Endothelial cell of umbilical vein (primary cell): ENCODE measurements at regions not wholly inside any gene's neighbourhood (a gene's known extent, or its start where the extent isn't known, plus 50 kb on each side); places are given as distances from the start of the nearest gene placed in this dataset.

ENCODE experiments used
- BruUV-seq: library from RNA; stranded (reverse); fragments of 400-500 nt; replicated peaks from 2 replicates; lab custom pipeline; 2021; lab: Mats Ljungman, UMichigan
- CTCF ChIA-PET: fragments of 300-600, 350-600 bp; sonication (Branson Sonifier 250); formaldehyde crosslinking; loops from one replicate; lab custom pipeline; 2021; ENCODE audit warnings: antibody characterized with exemption, inconsistent platforms; lab: Charles Lee
- POLR2A ChIA-PET: fragments of 300-600, 350-600 bp; sonication (Branson Sonifier 250); formaldehyde crosslinking; loops from one replicate; lab custom pipeline; 2021; ENCODE audit warnings: antibody characterized with exemption, inconsistent platforms; lab: Charles Lee
- DNase-seq: peaks from one replicate; pipeline ENCODE4 v3.0.0-alpha.2; 2011; ENCODE audit warnings: low read depth, low spot score
- FAIRE-seq: peaks from 2 replicates; lab custom pipeline; 2011; peaks lifted over from hg19 to GRCh38; lab: Jason Lieb, UNC
- H2AFZ ChIP-seq: 2 replicates; pipeline ENCODE4 v1.6.0; 2012; ENCODE audit warnings: low read depth, low read length, control low read depth, inconsistent platforms
- H3K27ac ChIP-seq: 2 replicates; pipeline ENCODE4 v1.5.1; 2011; ENCODE audit warnings: low read depth, mild to moderate bottlenecking, control low read depth, low read length, moderate library complexity; ENCODE audit not compliant: insufficient read depth
- H3K27me3 ChIP-seq, 2 experiments: 2 replicates each; pipeline versions ENCODE4 v1.6.0 to v1.6.1; 2011; ENCODE audit warnings: low read length in 2 of 2, mixed read lengths in 1 of 2; ENCODE audit not compliant: control insufficient read depth in 2 of 2, insufficient read depth in 2 of 2
- H3K36me3 ChIP-seq, 2 experiments: 2 replicates in 1 of 2; 3 replicates in 1 of 2; pipeline ENCODE4 v1.5.1; 2011; ENCODE audit warnings: low read length in 2 of 2, mild to moderate bottlenecking in 1 of 2, moderate library complexity in 1 of 2; ENCODE audit not compliant: control insufficient read depth in 2 of 2, insufficient read depth in 2 of 2; ENCODE audit errors: extremely low read depth in 1 of 2
- H3K4me1 ChIP-seq: 3 replicates; pipeline ENCODE4 v1.5.1; 2011; ENCODE audit warnings: mild to moderate bottlenecking, low read length; ENCODE audit not compliant: control insufficient read depth, insufficient read depth; ENCODE audit errors: extremely low read depth
- H3K4me2 ChIP-seq: 2 replicates; pipeline ENCODE4 v1.6.1; 2011; ENCODE audit warnings: low read length, control low read depth, mixed read lengths; ENCODE audit not compliant: insufficient read depth
- H3K4me3 ChIP-seq, 3 experiments: fragments of 200-600 bp in 1 of 3; sonication (generic), shearing (Covaris generic) in 1 of 3; replicated peaks in 1 of 3; 2 replicates each; pipeline ENCODE4 v1.5.1; 2011 to 2016; ENCODE audit warnings: control low read depth in 3 of 3, low read length in 3 of 3, mild to moderate bottlenecking in 2 of 3, inconsistent platforms in 1 of 3, low read depth in 1 of 3, moderate library complexity in 1 of 3; ENCODE audit not compliant: insufficient read depth in 1 of 3
- H3K79me2 ChIP-seq: 2 replicates; pipeline ENCODE4 v1.6.0; 2012; ENCODE audit warnings: low read length, inconsistent platforms; ENCODE audit not compliant: control insufficient read depth, insufficient read depth
- H3K9ac ChIP-seq: replicated peaks from 2 replicates; pipeline ENCODE3; 2011; ENCODE audit warnings: low read length, control low read depth; ENCODE audit not compliant: insufficient read depth; ENCODE audit errors: extremely low read depth
- H3K9me1 ChIP-seq: replicated peaks from 3 replicates; pipeline ENCODE4 v1.6.0; 2011; ENCODE audit warnings: mild to moderate bottlenecking, low read length; ENCODE audit not compliant: control insufficient read depth, insufficient read depth; ENCODE audit errors: extremely low read depth
- H3K9me3 ChIP-seq: replicated peaks from 2 replicates; pipeline ENCODE4 v1.5.1; 2012; ENCODE audit warnings: low read length, inconsistent platforms; ENCODE audit not compliant: control insufficient read depth, insufficient read depth
- H4K20me1 ChIP-seq: replicated peaks from 2 replicates; pipeline ENCODE3; 2011; ENCODE audit warnings: mild to moderate bottlenecking, low read length; ENCODE audit not compliant: control insufficient read depth, insufficient read depth; ENCODE audit errors: extremely low read depth
- EZH2 ChIP-seq: IDR thresholded peaks from 2 replicates; pipeline ENCODE4 v1.6.1; 2012; ENCODE audit warnings: borderline replicate concordance, low read depth, mild to moderate bottlenecking, moderate library complexity, low read length, inconsistent platforms; ENCODE audit not compliant: severe bottlenecking
- FOS ChIP-seq: IDR thresholded peaks from 2 replicates; pipeline ENCODE4 v1.6.1; 2011; ENCODE audit warnings: mild to moderate bottlenecking, low read length, moderate library complexity, borderline replicate concordance; ENCODE audit not compliant: insufficient read depth
- GATA2 ChIP-seq: IDR thresholded peaks from 2 replicates; pipeline ENCODE4 v1.7.0; 2011; ENCODE audit warnings: low read depth, mild to moderate bottlenecking, moderate library complexity, mixed read lengths, low read length; ENCODE audit not compliant: insufficient read length, insufficient read depth
- JUN ChIP-seq: IDR thresholded peaks from 2 replicates; pipeline ENCODE4 v1.6.1; 2011; ENCODE audit warnings: borderline replicate concordance, low read depth; ENCODE audit not compliant: insufficient read length, insufficient read depth
- MYC ChIP-seq: IDR thresholded peaks from one replicate; pipeline ENCODE4 v1.6.1; 2011; ENCODE audit warnings: mild to moderate bottlenecking, low read depth, low read length
- POLR2A ChIP-seq: IDR thresholded peaks from 2 replicates; pipeline ENCODE4 v1.6.1; 2012; ENCODE audit warnings: low read depth, mild to moderate bottlenecking, control low read depth, low read length
- POLR2AphosphoS5 ChIP-seq: IDR thresholded peaks from 2 replicates; pipeline ENCODE4 v1.6.1; 2012; ENCODE audit warnings: low read depth, mild to moderate bottlenecking, control low read depth, low read length, moderate library complexity; ENCODE audit not compliant: insufficient read depth
- dilution Hi-C: fragments of 300-500 bp; cut with MboI; formaldehyde crosslinking; loops from one replicate; pipeline ENCODE4 v1.15.0; 2019; ENCODE audit warnings: low sequenced_read_pairs; ENCODE audit not compliant: extremely low pct_ligation_motif_present
- intact Hi-C: fragments of 100-400 bp; cut with micrococcal nuclease; formaldehyde crosslinking; loops from one replicate; pipeline ENCODE4 v1.10.0; 2022
- TF ChIP-seq, protein P1 (sequence below): IDR thresholded peaks from 2 replicates; pipeline ENCODE4 v1.6.1; 2011; ENCODE audit not compliant: insufficient read depth, insufficient read length
- TF ChIP-seq, protein P2 (sequence below), 2 donors: IDR thresholded peaks; 1 replicate in 1 of 2; 2 replicates in 1 of 2; pipeline ENCODE4 v1.5.1; 2011; ENCODE audit warnings: low read length in 2 of 2, mild to moderate bottlenecking in 2 of 2, moderate library complexity in 2 of 2, control low read depth in 1 of 2, inconsistent platforms in 1 of 2, low read depth in 1 of 2; ENCODE audit not compliant: insufficient read depth in 1 of 2; ENCODE audit errors: extremely low read depth in 1 of 2

DNA sequence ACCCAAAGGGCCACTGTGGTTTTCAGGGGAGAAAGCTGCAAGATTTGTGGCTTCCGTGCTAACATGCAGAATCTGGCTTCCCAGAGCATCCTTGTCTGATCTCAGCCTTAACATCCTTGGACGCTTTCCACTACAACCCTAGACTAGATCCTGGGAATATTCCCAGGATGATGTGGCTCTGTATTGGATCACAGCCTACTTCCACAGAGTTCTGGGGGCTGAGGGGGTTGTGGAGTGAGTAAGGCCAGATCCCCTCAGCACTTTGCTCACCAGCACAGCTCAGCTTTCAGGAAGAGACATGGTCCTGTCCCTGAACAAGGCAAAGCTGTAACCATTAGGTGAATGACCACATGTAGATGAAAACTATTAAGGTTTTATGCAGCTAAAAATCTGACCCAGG is 241.3 kb upstream of the MYO3A start:
- H2AFZ ChIP-seq: no peak overlapping the region
- DNase-seq (no peak), FAIRE-seq (no peak)
- ChIA-PET CTCF (no interaction called here), POLR2A (no interaction called here)
- BruUV-seq: no TSS peak
- H3K36me3 ChIP-seq: no peaks in the 10 kb centered on the region
- dilution Hi-C loops: no loop called here
- TF ChIP-seq, protein P1, sequence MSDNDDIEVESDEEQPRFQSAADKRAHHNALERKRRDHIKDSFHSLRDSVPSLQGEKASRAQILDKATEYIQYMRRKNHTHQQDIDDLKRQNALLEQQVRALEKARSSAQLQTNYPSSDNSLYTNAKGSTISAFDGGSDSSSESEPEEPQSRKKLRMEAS: no peak
- TF ChIP-seq GATA2 (no peak), FOS (no peak), EZH2 (no peak), MYC (no peak), POLR2A (no peak), POLR2AphosphoS5 (no peak), JUN (no peak)
- TF ChIP-seq, protein P2, sequence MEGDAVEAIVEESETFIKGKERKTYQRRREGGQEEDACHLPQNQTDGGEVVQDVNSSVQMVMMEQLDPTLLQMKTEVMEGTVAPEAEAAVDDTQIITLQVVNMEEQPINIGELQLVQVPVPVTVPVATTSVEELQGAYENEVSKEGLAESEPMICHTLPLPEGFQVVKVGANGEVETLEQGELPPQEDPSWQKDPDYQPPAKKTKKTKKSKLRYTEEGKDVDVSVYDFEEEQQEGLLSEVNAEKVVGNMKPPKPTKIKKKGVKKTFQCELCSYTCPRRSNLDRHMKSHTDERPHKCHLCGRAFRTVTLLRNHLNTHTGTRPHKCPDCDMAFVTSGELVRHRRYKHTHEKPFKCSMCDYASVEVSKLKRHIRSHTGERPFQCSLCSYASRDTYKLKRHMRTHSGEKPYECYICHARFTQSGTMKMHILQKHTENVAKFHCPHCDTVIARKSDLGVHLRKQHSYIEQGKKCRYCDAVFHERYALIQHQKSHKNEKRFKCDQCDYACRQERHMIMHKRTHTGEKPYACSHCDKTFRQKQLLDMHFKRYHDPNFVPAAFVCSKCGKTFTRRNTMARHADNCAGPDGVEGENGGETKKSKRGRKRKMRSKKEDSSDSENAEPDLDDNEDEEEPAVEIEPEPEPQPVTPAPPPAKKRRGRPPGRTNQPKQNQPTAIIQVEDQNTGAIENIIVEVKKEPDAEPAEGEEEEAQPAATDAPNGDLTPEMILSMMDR (IDR thresholded peaks at IDR 0.05; ENCODE audit: extremely low read depth in 1 of 2, insufficient read depth in 1 of 2, low read depth in 1 of 2, low read length in 2 of 2): no peak
- H3K9me3 ChIP-seq: no peaks in the 10 kb centered on the region
- H3K27ac ChIP-seq: no peak overlapping the region
- H3K27me3 ChIP-seq: no peaks in the 10 kb centered on the region
- H4K20me1 ChIP-seq: no peaks in the 10 kb centered on the region
- no peaks in the 10 kb centered on the region for H3K4me1 ChIP-seq
- H3K4me2 ChIP-seq: no peak overlapping the region
- H3K9me1 ChIP-seq: no peaks in the 10 kb centered on the region
- H3K79me2 ChIP-seq: no peaks in the 10 kb centered on the region
- intact Hi-C loops: no loop called here
- no peak overlapping the region for H3K9ac ChIP-seq
- no peak overlapping the region for H3K4me3 ChIP-seq
